GM12878 (cell line): ENCODE measurements at regions not wholly inside any gene's neighbourhood (a gene's known extent, or its start where the extent isn't known, plus 50 kb on each side); places are given as distances from the start of the nearest gene placed in this dataset.

Experiments used
- ATAC-seq: fragments of 200-7000 bp; cut with Tn5 transposase; 3 replicates; pipeline ENCODE4 v1.9.1; 2020; ENCODE audit warnings: mild to moderate bottlenecking, moderate library complexity
- BruUV-seq: library from RNA; stranded (reverse); fragments of 400-500 nt; replicated peaks from 2 replicates; lab custom pipeline; 2021; lab: Mats Ljungman, UMichigan
- CTCF ChIA-PET: fragments of 300-600 bp; sonication (Branson Sonifier 250); formaldehyde crosslinking; extraction: SDS; loops from one replicate; lab custom pipeline; 2021; ENCODE audit warnings: inconsistent platforms; lab: Yijun Ruan, JAX
- POLR2A ChIA-PET: fragments of 350-600 bp; formaldehyde crosslinking; extraction: SDS; loops from one replicate; lab custom pipeline; 2021; ENCODE audit warnings: inconsistent platforms; lab: Charles Lee
- RAD21 ChIA-PET: fragments of 300-600 bp; sonication (Branson Sonifier 250); formaldehyde crosslinking; loops from one replicate; lab custom pipeline; 2023; ENCODE audit warnings: antibody characterized with exemption; ENCODE audit not compliant: unreplicated experiment; lab: Charles Lee
- SMC1A ChIA-PET: fragments of 300-600 bp; sonication (Branson Sonifier 250); formaldehyde crosslinking; loops from one replicate; lab custom pipeline; 2023; ENCODE audit not compliant: unreplicated experiment, uncharacterized antibody; lab: Charles Lee
- DNase-seq: peaks from one replicate; pipeline ENCODE4 v3.0.0-alpha.2; 2011; ENCODE audit warnings: low read depth, low spot score
- FAIRE-seq: peaks from 3 replicates; lab custom pipeline; 2011; peaks lifted over from hg19 to GRCh38; lab: Jason Lieb, UNC
- H2AFZ ChIP-seq: 2 replicates; pipeline ENCODE4 v1.6.0; 2011; ENCODE audit warnings: low read depth, low read length, control low read depth; ENCODE audit not compliant: control insufficient read depth
- H3K27ac ChIP-seq: 2 replicates; pipeline ENCODE4 v1.5.1; 2011; ENCODE audit warnings: control low read depth; ENCODE audit not compliant: control insufficient read depth, insufficient read depth
- H3K27me3 ChIP-seq, 2 experiments: replicated peaks in 1 of 2; 2 replicates each; pipeline versions ENCODE4 v1.6.0 to v1.6.1; 2011; ENCODE audit warnings: low read length in 1 of 2; ENCODE audit not compliant: control insufficient read depth in 2 of 2, insufficient read depth in 2 of 2
- H3K36me3 ChIP-seq, 2 experiments: 2 replicates each; pipeline ENCODE4 v1.5.1; 2011; ENCODE audit warnings: low read length in 1 of 2; ENCODE audit not compliant: control insufficient read depth in 2 of 2, insufficient read depth in 2 of 2
- H3K4me1 ChIP-seq: 2 replicates; pipeline ENCODE4 v1.6.1; 2011; ENCODE audit warnings: mild to moderate bottlenecking, low read length, moderate library complexity, mixed read lengths; ENCODE audit not compliant: control insufficient read depth, insufficient read depth
- H3K4me2 ChIP-seq: 2 replicates; pipeline ENCODE4 v1.6.0; 2011; ENCODE audit warnings: control low read depth; ENCODE audit not compliant: control insufficient read depth, insufficient read depth
- H3K4me3 ChIP-seq: fragments of 200-600 bp; sonication (generic); 2 replicates; pipeline ENCODE4 v1.5.1; 2016
- H3K79me2 ChIP-seq: 2 replicates; pipeline ENCODE4 v1.6.0; 2011; ENCODE audit warnings: low read length; ENCODE audit not compliant: control insufficient read depth, insufficient read depth
- H3K9ac ChIP-seq: 2 replicates; pipeline ENCODE4 v1.8.0; 2011; ENCODE audit warnings: low read length, control low read depth, mixed read lengths; ENCODE audit not compliant: control insufficient read depth, insufficient read depth
- H3K9me3 ChIP-seq: replicated peaks from 3 replicates; pipeline ENCODE4 v1.5.1; 2011; ENCODE audit warnings: mild to moderate bottlenecking, low read length; ENCODE audit not compliant: control insufficient read depth, insufficient read depth
- H4K20me1 ChIP-seq: 2 replicates; pipeline ENCODE4 v1.6.0; 2011; ENCODE audit not compliant: control insufficient read depth, insufficient read depth
- CBX5 ChIP-seq: sonication (generic); IDR thresholded peaks from 2 replicates; pipeline ENCODE4 v1.6.1; 2016; ENCODE audit warnings: low read depth, moderate library complexity, mild to moderate bottlenecking, inconsistent platforms
- HDAC6 ChIP-seq: fragments of 200-600 bp; sonication (generic); IDR thresholded peaks from one replicate; pipeline ENCODE4 v1.8.0; 2017; ENCODE audit warnings: antibody characterized with exemption; ENCODE audit not compliant: unreplicated experiment
- NKRF ChIP-seq: fragments of 450-650 bp; conservative IDR thresholded peaks from 2 replicates; pipeline ENCODE4 v1.6.1; 2017; ENCODE audit warnings: mild to moderate bottlenecking, moderate library complexity
- TAF1 ChIP-seq: IDR thresholded peaks from 2 replicates; pipeline ENCODE4 v1.6.1; 2011; ENCODE audit warnings: mild to moderate bottlenecking, low read depth, low read length, borderline replicate concordance
- WGBS: methylation state at CpG from one replicate; pipeline ENCODE4 v1.1.6; 2016; ENCODE audit warnings: low lambda C conversion rate; ENCODE audit not compliant: insufficient replicate concordance, insufficient coverage; ENCODE audit errors: missing lambda C conversion rate; 5-methylcytosine and 5-hydroxymethylcytosine counted together
- in situ Hi-C: fragments of 300-500 bp; cut with MboI; formaldehyde crosslinking; loops from 9 replicates; pipeline ENCODE4 v1.14.3; 2018; ENCODE audit warnings: mixed read lengths
- intact Hi-C: fragments of 100-400 bp; cut with micrococcal nuclease; formaldehyde crosslinking; loops from one replicate; pipeline ENCODE4 v1.14.2; 2022; ENCODE audit not compliant: unreplicated experiment

GRCh38 chr9:108640230-108640629, 215.6 kb downstream of the ACTL7B start:
- POLR2A ChIA-PET: no interaction called here
- FAIRE-seq: no peak
- ATAC-seq: no peak

More at GRCh38 chr9:108640230-108640629, 215.6 kb downstream of the ACTL7B start:
- Histone ChIP-seq H4K20me1 (no peaks in the 10 kb centered on the region), H3K9ac (no peak overlapping the region), H3K27me3 (0 out of 4 replicates have a peak, but pooled peaks cover 0 to 2% of the 10 kb centered on the region in 2 experiments), H3K79me2 (no peaks in the 10 kb centered on the region), H3K4me2 (no peak overlapping the region), H3K4me3 (no peak overlapping the region), H3K36me3 (no peaks in the 10 kb centered on the region), H2AFZ (no peak overlapping the region), H3K9me3 (no peaks in the 10 kb centered on the region), H3K27ac (no peak overlapping the region), H3K4me1 (no peaks in the 10 kb centered on the region)
- ChIA-PET CTCF (interaction anchor here (1.1 kb wide), 1 partner anchor 123 kb away, joined by 3 read pairs; no protein-coding TSS in a partner anchor), RAD21 (no interaction called here), SMC1A (interaction anchor here (0.6 to 0.7 kb wide), 2 partner anchors 107 to 146 kb away, joined by 3 read pairs; no protein-coding TSS in a partner anchor)
- no peak for TF ChIP-seq NKRF
- no peak for TF ChIP-seq HDAC6
- no peak for TF ChIP-seq TAF1
- TF ChIP-seq CBX5: no peak
- no TSS peak for BruUV-seq
- WGBS: 8% methylated on average over 1 of the region's 1 CpG
- intact Hi-C loops: no loop called here
- DNase-seq: no peak
- in situ Hi-C loops: no loop called here
